T47D (cell line): ENCODE measurements at regions not wholly inside any gene's neighbourhood (a gene's known extent, or its start where the extent isn't known, plus 50 kb on each side); places are given as distances from the start of the nearest gene placed in this dataset.

Source experiments
- DNase-seq, 2 experiments: peaks; one replicate each; pipeline versions ENCODE4 v3.0.0 to v3.0.0-alpha.2; 2011 to 2012; ENCODE audit warnings: low read depth in 1 of 2, low spot score in 1 of 2
- JUND ChIP-seq: IDR thresholded peaks from 2 replicates; pipeline ENCODE4 v1.6.1; 2012; ENCODE audit warnings: low read depth
- in situ Hi-C: cut with HindIII; loops from 2 replicates; pipeline ENCODE4 v1.10.0; 2016; ENCODE audit warnings: low sequenced_read_pairs, low pct_unique_long_range_greater_than_20kb

- in situ Hi-C loops: no loop called here
- TF ChIP-seq JUND: no peak
- no peak for DNase-seq
These were observed 80.2 kb downstream of the TMEM47 start for GRCh38 chrX:34576864-34577263.

- in situ Hi-C loops: no loop called here
- no peak for TF ChIP-seq JUND
- DNase-seq: no peak
These were observed 91.1 kb downstream of the TMEM47 start for GRCh38 chrX:34565981-34566380.

- in situ Hi-C loops: no loop called here
- no peak for DNase-seq
- no peak for TF ChIP-seq JUND
These were observed 93.3 kb downstream of the TMEM47 start for GRCh38 chrX:34563804-34564203.

GRCh38 chrX:34563061-34563460 lies 94.0 kb downstream of the TMEM47 start:
- in situ Hi-C loops: no loop called here
- no peak for TF ChIP-seq JUND

GRCh38 chrX:34562006-34562405 lies 95.1 kb downstream of the TMEM47 start:
- no peak for TF ChIP-seq JUND
- in situ Hi-C loops: no loop called here
- no peak for DNase-seq

More at GRCh38 chrX:34563061-34563460, 94.0 kb downstream of the TMEM47 start:
- no peak for DNase-seq

- in situ Hi-C loops: no loop called here
- no peak for DNase-seq
- no peak for TF ChIP-seq JUND
These were observed 96.9 kb downstream of the TMEM47 start for GRCh38 chrX:34560180-34560579.

GRCh38 chrX:34559325-34559724 lies 97.8 kb downstream of the TMEM47 start:
- DNase-seq: peak in 1 of 2 experiments; percentile 15
- no peak for TF ChIP-seq JUND
- in situ Hi-C loops: no loop called here

GRCh38 chrX:34557733-34558132 lies 99.4 kb downstream of the TMEM47 start:
- DNase-seq: no peak

GRCh38 chrX:34555481-34555880 lies 101.6 kb downstream of the TMEM47 start:
- in situ Hi-C loops: no loop called here
- no peak for TF ChIP-seq JUND
- no peak for DNase-seq

More at GRCh38 chrX:34557733-34558132, 99.4 kb downstream of the TMEM47 start:
- TF ChIP-seq JUND: no peak
- in situ Hi-C loops: no loop called here

GRCh38 chrX:34546366-34546765 lies 110.7 kb downstream of the TMEM47 start:
- in situ Hi-C loops: no loop called here
- DNase-seq: no peak
- TF ChIP-seq JUND: no peak

- TF ChIP-seq JUND: no peak
- in situ Hi-C loops: no loop called here
- no peak for DNase-seq
These were observed 129.0 kb downstream of the TMEM47 start for GRCh38 chrX:34528081-34528480.

GRCh38 chrX:34521563-34521962 lies 135.5 kb downstream of the TMEM47 start:
- TF ChIP-seq JUND: no peak
- DNase-seq: peak in 1 of 2 experiments; percentile 48
- in situ Hi-C loops: no loop called here

- no peak for DNase-seq
- in situ Hi-C loops: no loop called here
- TF ChIP-seq JUND: no peak
These were observed 147.7 kb downstream of the TMEM47 start for GRCh38 chrX:34509394-34509793.

- TF ChIP-seq JUND: no peak
- DNase-seq: no peak
- in situ Hi-C loops: no loop called here
These were observed 154.0 kb downstream of the TMEM47 start for GRCh38 chrX:34503119-34503518.

GRCh38 chrX:34493086-34493485 lies 164.0 kb downstream of the TMEM47 start:
- TF ChIP-seq JUND: no peak
- in situ Hi-C loops: no loop called here
- no peak for DNase-seq
